NCI-H510A (cell line): ENCODE measurements at regions not wholly inside any gene's neighbourhood (a gene's known extent, or its start where the extent isn't known, plus 50 kb on each side); places are given as distances from the start of the nearest gene placed in this dataset.
"Not testable (repeated sequence)": the region's sequence is repeated elsewhere in the genome, so short reads cannot be mapped to it uniquely, and the experiment has no call there.

Experiments
- DNase-seq: peaks from one replicate; lab custom pipeline; 2025; lab: John Stamatoyannopoulos, UW

GRCh38 chr3:164460851-164461250 is 617.4 kb downstream of the SI start:
- DNase-seq = no peak

GRCh38 chr3:164459521-164460151 is 618.7 kb downstream of the SI start:
- DNase-seq = no peak

GRCh38 chr3:164458986-164459385 is 619.3 kb downstream of the SI start:
- no peak for DNase-seq

- DNase-seq = no peak
These were observed 624.6 kb downstream of the SI start for GRCh38 chr3:164453714-164454113.

- no peak for DNase-seq
These were observed 625.6 kb downstream of the SI start for GRCh38 chr3:164452707-164453106.

GRCh38 chr3:164451072-164451910 is 627.0 kb downstream of the SI start:
- DNase-seq = no peak

GRCh38 chr3:164450276-164450905 is 627.9 kb downstream of the SI start:
- DNase-seq = no peak

GRCh38 chr3:164419220-164419619 is 659.1 kb downstream of the SI start:
- no peak for DNase-seq

GRCh38 chr3:164418414-164418813 is 659.9 kb downstream of the SI start:
- peak; percentile 87 for DNase-seq

GRCh38 chr3:164417955-164418354 is 660.3 kb downstream of the SI start:
- DNase-seq = no peak

- no peak for DNase-seq
These were observed 661.6 kb downstream of the SI start for GRCh38 chr3:164416491-164417222.

GRCh38 chr3:164408326-164408725 is 670.0 kb downstream of the SI start:
- DNase-seq = no peak

GRCh38 chr3:164407111-164407510 is 671.2 kb downstream of the SI start:
- no peak for DNase-seq

- DNase-seq = no peak
These were observed 672.0 kb downstream of the SI start for GRCh38 chr3:164406281-164406680.

- DNase-seq = no peak
These were observed 676.4 kb downstream of the SI start for GRCh38 chr3:164401923-164402322.

GRCh38 chr3:164401440-164401839 is 676.9 kb downstream of the SI start:
- not testable (repeated sequence) for DNase-seq

- DNase-seq = no peak
These were observed 680.8 kb downstream of the SI start for GRCh38 chr3:164397462-164397861.

- DNase-seq = no peak
These were observed 685.1 kb downstream of the SI start for GRCh38 chr3:164393171-164393570.

GRCh38 chr3:164390046-164390445 is 688.2 kb downstream of the SI start:
- no peak for DNase-seq

GRCh38 chr3:164387236-164387635 is 691.1 kb downstream of the SI start:
- no peak for DNase-seq

- DNase-seq = no peak
These were observed 698.1 kb downstream of the SI start for GRCh38 chr3:164380156-164380555.

GRCh38 chr3:164377466-164377865 is 700.8 kb downstream of the SI start:
- DNase-seq = no peak
